ENCODE measurements at regions not wholly inside any gene's neighbourhood (a gene's known extent, or its start where the extent isn't known, plus 50 kb on each side); places are given as distances from the start of the nearest gene placed in this dataset.

DNA sequence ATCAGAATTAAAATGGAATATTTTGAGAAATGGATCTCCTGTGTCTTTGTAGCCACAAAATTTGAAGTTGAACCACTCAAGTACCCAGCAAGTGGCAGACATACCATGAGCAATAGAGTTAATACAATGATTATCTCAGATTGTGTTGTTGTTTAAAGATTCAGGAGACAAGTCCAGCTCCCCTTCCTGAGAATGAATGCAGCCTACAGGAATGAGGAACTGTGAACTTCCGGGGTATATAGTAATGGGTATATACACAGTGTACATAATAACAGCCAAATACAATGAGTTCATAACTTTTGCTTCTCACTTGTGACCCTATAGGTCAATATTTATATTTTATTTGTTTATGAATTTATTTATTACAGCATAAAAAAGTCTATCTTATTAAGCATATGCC lies 445.0 kb downstream of the SETD4 start:
- ATAC-seq (ENCODE audit: insufficient read depth, low FRiP score) (no peak), DNase-seq (no peak)
- Histone ChIP-seq H3K9ac (ENCODE audit: insufficient read depth in 1 of 2, low read length in 2 of 2) (no peak overlapping the region), H3K4me1 (ENCODE audit: control insufficient read depth in 5 of 5, insufficient read depth in 5 of 5, low read length in 5 of 5) (no peaks in the 10 kb centered on the region), H3K36me3 (ENCODE audit: control insufficient read depth in 4 of 4, insufficient read depth in 4 of 4, low read length in 4 of 4) (no peaks in the 10 kb centered on the region), H3K4me3 (no peak overlapping the region), H3K9me3 (ENCODE audit: control insufficient read depth in 4 of 4, insufficient read depth in 3 of 4, low read length in 3 of 4) (no peaks in the 10 kb centered on the region), H3K27ac (ENCODE audit: low read depth in 1 of 2, low read length in 1 of 2) (no peak overlapping the region), H3K27me3 (ENCODE audit: control insufficient read depth in 3 of 3, insufficient read depth in 3 of 3, low read length in 2 of 3) (no peaks in the 10 kb centered on the region)
- 40 to 53% methylated on average over 1 of the region's 1 CpG for WGBS, 2 donors
- TF ChIP-seq, protein P1, sequence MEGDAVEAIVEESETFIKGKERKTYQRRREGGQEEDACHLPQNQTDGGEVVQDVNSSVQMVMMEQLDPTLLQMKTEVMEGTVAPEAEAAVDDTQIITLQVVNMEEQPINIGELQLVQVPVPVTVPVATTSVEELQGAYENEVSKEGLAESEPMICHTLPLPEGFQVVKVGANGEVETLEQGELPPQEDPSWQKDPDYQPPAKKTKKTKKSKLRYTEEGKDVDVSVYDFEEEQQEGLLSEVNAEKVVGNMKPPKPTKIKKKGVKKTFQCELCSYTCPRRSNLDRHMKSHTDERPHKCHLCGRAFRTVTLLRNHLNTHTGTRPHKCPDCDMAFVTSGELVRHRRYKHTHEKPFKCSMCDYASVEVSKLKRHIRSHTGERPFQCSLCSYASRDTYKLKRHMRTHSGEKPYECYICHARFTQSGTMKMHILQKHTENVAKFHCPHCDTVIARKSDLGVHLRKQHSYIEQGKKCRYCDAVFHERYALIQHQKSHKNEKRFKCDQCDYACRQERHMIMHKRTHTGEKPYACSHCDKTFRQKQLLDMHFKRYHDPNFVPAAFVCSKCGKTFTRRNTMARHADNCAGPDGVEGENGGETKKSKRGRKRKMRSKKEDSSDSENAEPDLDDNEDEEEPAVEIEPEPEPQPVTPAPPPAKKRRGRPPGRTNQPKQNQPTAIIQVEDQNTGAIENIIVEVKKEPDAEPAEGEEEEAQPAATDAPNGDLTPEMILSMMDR (IDR thresholded peaks at IDR 0.05; ENCODE audit: control extremely low read depth, extremely low read depth): no peak

DNA sequence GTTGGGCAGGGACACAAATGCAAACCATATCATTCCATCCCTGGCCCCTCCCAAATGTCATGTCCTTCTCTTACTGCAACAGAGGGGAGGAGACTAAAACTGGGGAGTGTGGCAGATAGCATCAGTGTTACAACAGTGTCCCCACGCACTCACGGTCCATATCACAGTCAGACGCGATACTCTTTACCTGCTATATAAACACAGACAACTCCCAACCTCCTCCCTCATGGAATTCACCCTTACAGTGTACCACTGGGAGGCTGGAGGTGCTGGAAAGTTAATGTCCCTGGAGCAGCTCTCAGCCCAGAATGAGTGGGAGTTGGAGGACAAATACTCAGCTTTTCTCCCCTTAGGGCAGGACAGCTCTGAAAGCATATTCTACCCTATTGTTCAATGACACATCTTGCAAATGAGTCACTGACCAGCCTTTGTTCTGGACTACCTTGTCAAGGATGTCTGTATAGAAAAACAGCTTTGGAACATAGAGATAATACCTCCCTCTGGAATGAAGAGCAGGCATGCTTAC lies 445.9 kb downstream of the SETD4 start:
- no peak for DNase-seq
- no peak overlapping the region for H3K9ac ChIP-seq (ENCODE audit: insufficient read depth in 1 of 2, low read length in 2 of 2)
- WGBS, 2 donors: 93% methylated on average over 4 of the region's 4 CpGs
- no peaks in the 10 kb centered on the region for H3K27me3 ChIP-seq (ENCODE audit: control insufficient read depth in 3 of 3, insufficient read depth in 3 of 3, low read length in 2 of 3)
- ATAC-seq (ENCODE audit: insufficient read depth, low FRiP score): no peak
- no peaks in the 10 kb centered on the region for H3K4me1 ChIP-seq (ENCODE audit: control insufficient read depth in 5 of 5, insufficient read depth in 5 of 5, low read length in 5 of 5)
- H3K9me3 ChIP-seq (ENCODE audit: control insufficient read depth in 4 of 4, insufficient read depth in 3 of 4, low read length in 3 of 4): no peaks in the 10 kb centered on the region
- H3K27ac ChIP-seq (ENCODE audit: low read depth in 1 of 2, low read length in 1 of 2): no peak overlapping the region
- TF ChIP-seq, protein P1 (IDR thresholded peaks at IDR 0.05; ENCODE audit: control extremely low read depth, extremely low read depth): no peak
- H3K4me3 ChIP-seq: no peak overlapping the region
- H3K36me3 ChIP-seq (ENCODE audit: control insufficient read depth in 4 of 4, insufficient read depth in 4 of 4, low read length in 4 of 4): no peaks in the 10 kb centered on the region

DNA sequence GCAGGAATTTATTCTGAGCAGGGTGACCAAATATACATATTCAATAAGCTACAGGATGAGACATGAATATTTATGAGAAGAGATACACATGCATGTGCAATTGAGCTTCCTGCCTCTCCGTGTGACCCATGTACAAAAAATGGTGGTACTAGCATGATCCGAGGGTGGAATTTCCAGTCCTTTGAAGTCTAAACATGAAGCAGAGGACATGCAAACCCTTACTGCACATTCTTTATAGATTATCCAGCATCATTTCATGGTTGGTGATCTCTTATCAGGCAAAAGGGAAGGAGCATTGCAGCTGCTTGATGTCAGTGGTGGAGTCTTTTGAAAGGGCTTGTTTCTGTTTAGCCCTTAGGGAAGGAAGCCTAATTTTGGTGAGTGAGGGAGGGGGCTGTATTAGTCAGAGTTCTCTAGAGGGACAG lies 448.6 kb downstream of the SETD4 start:
- no peak overlapping the region for H3K9ac ChIP-seq (ENCODE audit: insufficient read depth in 1 of 2, low read length in 2 of 2)
- DNase-seq (no peak), ATAC-seq (ENCODE audit: insufficient read depth, low FRiP score) (no peak)
- no peak overlapping the region for H3K4me3 ChIP-seq
- no peaks in the 10 kb centered on the region for H3K36me3 ChIP-seq (ENCODE audit: control insufficient read depth in 4 of 4, insufficient read depth in 4 of 4, low read length in 4 of 4)
- TF ChIP-seq, protein P1 (IDR thresholded peaks at IDR 0.05; ENCODE audit: control extremely low read depth, extremely low read depth): no peak
- H3K27me3 ChIP-seq (ENCODE audit: control insufficient read depth in 3 of 3, insufficient read depth in 3 of 3, low read length in 2 of 3): no peaks in the 10 kb centered on the region
- peaks cover 0 to 3% (median 0%) of the 10 kb centered on the region in 4 donors for H3K9me3 ChIP-seq (ENCODE audit: control insufficient read depth in 4 of 4, insufficient read depth in 3 of 4, low read length in 3 of 4)
- WGBS, 2 donors: 78 to 92% methylated on average over 2 of the region's 2 CpGs
- H3K4me1 ChIP-seq (ENCODE audit: control insufficient read depth in 5 of 5, insufficient read depth in 5 of 5, low read length in 5 of 5): no peaks in the 10 kb centered on the region
- no peak overlapping the region for H3K27ac ChIP-seq (ENCODE audit: low read depth in 1 of 2, low read length in 1 of 2)

DNA sequence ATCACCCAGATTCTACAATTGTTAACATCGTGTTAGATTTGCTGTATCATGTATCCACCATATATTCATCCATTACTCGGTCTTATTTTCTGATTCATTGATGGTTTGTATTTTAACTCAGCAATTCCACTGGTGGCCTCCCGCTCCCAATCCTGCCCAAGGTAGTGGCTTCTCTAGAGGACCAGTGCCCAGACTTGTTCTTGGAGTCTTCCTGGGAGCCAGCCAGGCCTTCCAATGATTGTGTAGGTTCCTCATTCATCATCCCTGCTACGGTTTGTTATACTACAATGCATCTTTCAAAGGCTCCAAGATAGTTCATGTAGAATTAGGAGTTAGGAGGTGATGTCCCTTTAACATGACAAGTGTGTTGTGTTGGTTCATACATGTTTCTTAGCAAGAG lies 451.1 kb downstream of the SETD4 start:
- 68 to 91% methylated on average over 4 of the region's 4 CpGs for WGBS, 2 donors
- Histone ChIP-seq H3K36me3 (ENCODE audit: control insufficient read depth in 4 of 4, insufficient read depth in 4 of 4, low read length in 4 of 4) (no peaks in the 10 kb centered on the region), H3K4me3 (no peak overlapping the region), H3K27me3 (ENCODE audit: control insufficient read depth in 3 of 3, insufficient read depth in 3 of 3, low read length in 2 of 3) (no peaks in the 10 kb centered on the region), H3K27ac (ENCODE audit: low read depth in 1 of 2, low read length in 1 of 2) (no peak overlapping the region), H3K4me1 (ENCODE audit: control insufficient read depth in 5 of 5, insufficient read depth in 5 of 5, low read length in 5 of 5) (no peaks in the 10 kb centered on the region), H3K9me3 (ENCODE audit: control insufficient read depth in 4 of 4, insufficient read depth in 3 of 4, low read length in 3 of 4) (peaks cover 0 to 3% (median 0%) of the 10 kb centered on the region in 4 donors), H3K9ac (ENCODE audit: insufficient read depth in 1 of 2, low read length in 2 of 2) (no peak overlapping the region)
- no peak for DNase-seq
- TF ChIP-seq, protein P1 (IDR thresholded peaks at IDR 0.05; ENCODE audit: control extremely low read depth, extremely low read depth): no peak
- no peak for ATAC-seq (ENCODE audit: insufficient read depth, low FRiP score)
